ENCODE measurements at regions not wholly inside any gene's neighbourhood (a gene's known extent, or its start where the extent isn't known, plus 50 kb on each side); places are given as distances from the start of the nearest gene placed in this dataset.

DNA sequence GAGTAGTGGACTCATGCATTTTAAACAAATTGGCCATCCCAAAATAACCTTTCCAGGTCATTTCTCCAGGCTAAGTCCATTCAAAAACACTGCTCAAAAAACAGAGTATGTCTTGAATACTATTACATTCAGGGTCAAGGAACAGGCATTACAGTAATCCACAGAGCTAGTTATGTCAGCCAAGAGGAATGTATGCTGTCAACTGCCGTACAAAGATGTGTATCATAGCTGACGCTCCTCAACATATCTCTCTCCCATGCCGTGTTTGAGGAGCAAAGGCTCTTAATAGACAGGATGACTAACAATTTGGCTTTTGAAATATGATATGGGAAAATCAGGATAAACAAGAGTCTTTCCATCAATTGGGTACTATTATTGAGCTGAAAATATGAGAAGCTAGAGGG, 68.8 kb upstream of the KCTD1 start:
- CTCF ChIA-PET (ENCODE audit: low intra/inter-chr PET ratio, low total read pairs) = no interaction called here
- no peak overlapping the region for H3K4me3 ChIP-seq (replicated peaks in 1 of 3; ENCODE audit: insufficient read depth in 1 of 3, low read depth in 2 of 3, low read length in 3 of 3)
- H3K9ac ChIP-seq (ENCODE audit: insufficient read depth, low read depth, low read length) = no peak overlapping the region
- intact Hi-C loops (cut with micrococcal nuclease; ENCODE audit: unreplicated experiment) = no loop called here
- H3K79me2 ChIP-seq (ENCODE audit: insufficient read depth, low read length) = no peaks in the 10 kb centered on the region
- ATAC-seq (no peak), DNase-seq (ENCODE audit: low spot score) (peak; percentile 25), FAIRE-seq (no peak)
- BruUV-seq (replicated peaks) = no TSS peak
- H4K20me1 ChIP-seq (ENCODE audit: insufficient read depth, low read length) = no peaks in the 10 kb centered on the region
- H3K4me1 ChIP-seq (ENCODE audit: insufficient read depth, low read length) = no peaks in the 10 kb centered on the region
- no peak for TF ChIP-seq CBX1 (IDR thresholded peaks at IDR 0.05; ENCODE audit: low read depth)
- no peak for TF ChIP-seq RNF2 (conservative IDR thresholded peaks at IDR 0.05; ENCODE audit: low read depth)
- TF ChIP-seq, protein P1, sequence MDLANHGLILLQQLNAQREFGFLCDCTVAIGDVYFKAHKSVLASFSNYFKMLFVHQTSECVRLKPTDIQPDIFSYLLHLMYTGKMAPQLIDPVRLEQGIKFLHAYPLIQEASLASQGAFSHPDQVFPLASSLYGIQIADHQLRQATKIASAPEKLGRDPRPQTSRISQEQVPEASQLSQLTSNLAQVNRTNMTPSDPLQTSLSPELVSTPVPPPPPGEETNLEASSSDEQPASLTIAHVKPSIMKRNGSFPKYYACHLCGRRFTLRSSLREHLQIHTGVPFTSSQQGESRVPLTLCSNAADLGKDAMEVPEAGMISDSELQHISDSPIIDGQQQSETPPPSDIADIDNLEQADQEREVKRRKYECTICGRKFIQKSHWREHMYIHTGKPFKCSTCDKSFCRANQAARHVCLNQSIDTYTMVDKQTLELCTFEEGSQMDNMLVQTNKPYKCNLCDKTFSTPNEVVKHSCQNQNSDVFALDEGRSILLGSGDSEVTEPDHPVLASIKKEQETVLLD (CRISPR knock-in tag; IDR thresholded peaks at IDR 0.05; ENCODE audit: low read depth) = no peak
- TF ChIP-seq AGO2 (optimal IDR thresholded peaks at IDR 0.05; ENCODE audit: low read depth, low read length) = no peak
- TF ChIP-seq DMAP1 (CRISPR knock-in tag; IDR thresholded peaks at IDR 0.05) = no peak
- no peak for TF ChIP-seq ZNF552 (CRISPR knock-in tag; IDR thresholded peaks at IDR 0.05; ENCODE audit: borderline replicate concordance)
- TF ChIP-seq THAP11 (CRISPR knock-in tag; IDR thresholded peaks at IDR 0.05) = no peak
- TF ChIP-seq, protein P2, sequence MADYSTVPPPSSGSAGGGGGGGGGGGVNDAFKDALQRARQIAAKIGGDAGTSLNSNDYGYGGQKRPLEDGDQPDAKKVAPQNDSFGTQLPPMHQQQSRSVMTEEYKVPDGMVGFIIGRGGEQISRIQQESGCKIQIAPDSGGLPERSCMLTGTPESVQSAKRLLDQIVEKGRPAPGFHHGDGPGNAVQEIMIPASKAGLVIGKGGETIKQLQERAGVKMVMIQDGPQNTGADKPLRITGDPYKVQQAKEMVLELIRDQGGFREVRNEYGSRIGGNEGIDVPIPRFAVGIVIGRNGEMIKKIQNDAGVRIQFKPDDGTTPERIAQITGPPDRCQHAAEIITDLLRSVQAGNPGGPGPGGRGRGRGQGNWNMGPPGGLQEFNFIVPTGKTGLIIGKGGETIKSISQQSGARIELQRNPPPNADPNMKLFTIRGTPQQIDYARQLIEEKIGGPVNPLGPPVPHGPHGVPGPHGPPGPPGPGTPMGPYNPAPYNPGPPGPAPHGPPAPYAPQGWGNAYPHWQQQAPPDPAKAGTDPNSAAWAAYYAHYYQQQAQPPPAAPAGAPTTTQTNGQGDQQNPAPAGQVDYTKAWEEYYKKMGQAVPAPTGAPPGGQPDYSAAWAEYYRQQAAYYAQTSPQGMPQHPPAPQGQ (CRISPR knock-in tag; IDR thresholded peaks at IDR 0.05; ENCODE audit: borderline replicate concordance) = no peak
- no peak for TF ChIP-seq ZNF883 (CRISPR knock-in tag; IDR thresholded peaks at IDR 0.05; ENCODE audit: not compliant biosample characterization)
- no peaks in the 10 kb centered on the region for H3K9me3 ChIP-seq (ENCODE audit: low read length)
- POLR2A ChIA-PET = no interaction called here
- no peaks in the 10 kb centered on the region for H3K36me3 ChIP-seq (replicated peaks in 1 of 2; ENCODE audit: control insufficient read depth in 1 of 2, insufficient read depth in 2 of 2, low read length in 2 of 2)
- H2AFZ ChIP-seq (ENCODE audit: low read length) = no peak overlapping the region
- in situ Hi-C loops (cut with HindIII; ENCODE audit: extremely low pct_ligation_motif_present, low pct_unique_long_range_greater_than_20kb) = no loop called here
- H3K4me2 ChIP-seq (ENCODE audit: low read depth, low read length) = no peak overlapping the region
- H3K27ac ChIP-seq (ENCODE audit: extremely low read length, insufficient read depth, low read length) = no peak overlapping the region
- H3K27me3 ChIP-seq (ENCODE audit: control insufficient read depth in 1 of 2, insufficient read depth in 2 of 2, low read length in 2 of 2) = no peaks in the 10 kb centered on the region
- 2% methylated on average over 3 of the region's 3 CpGs for WGBS (ENCODE audit: low lambda C conversion rate)
